ENCODE measurements at regions not wholly inside any gene's neighbourhood (a gene's known extent, or its start where the extent isn't known, plus 50 kb on each side); places are given as distances from the start of the nearest gene placed in this dataset.
"Not testable (repeated sequence)": the region's sequence is repeated elsewhere in the genome, so short reads cannot be mapped to it uniquely, and the experiment has no call there.

DNA sequence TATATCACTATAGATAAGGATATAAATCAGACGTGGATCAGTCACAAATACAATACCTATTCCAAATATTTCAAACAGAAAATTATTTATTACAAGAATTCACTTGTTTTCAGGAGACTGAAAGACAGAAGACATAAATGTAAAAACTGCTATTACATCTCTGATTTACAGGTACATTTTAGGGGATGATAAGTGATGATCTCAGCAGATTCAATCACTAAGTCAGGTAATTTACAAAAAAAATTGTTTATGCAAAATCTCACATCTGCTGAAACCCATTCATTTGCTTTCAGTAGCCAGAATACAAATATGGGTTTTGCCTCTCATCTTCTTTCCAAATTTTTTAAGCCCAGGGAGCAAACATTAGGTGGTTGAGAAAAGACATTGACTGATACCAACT lies 1648.4 kb upstream of the RAG2 start:
- no peak for DNase-seq

DNA sequence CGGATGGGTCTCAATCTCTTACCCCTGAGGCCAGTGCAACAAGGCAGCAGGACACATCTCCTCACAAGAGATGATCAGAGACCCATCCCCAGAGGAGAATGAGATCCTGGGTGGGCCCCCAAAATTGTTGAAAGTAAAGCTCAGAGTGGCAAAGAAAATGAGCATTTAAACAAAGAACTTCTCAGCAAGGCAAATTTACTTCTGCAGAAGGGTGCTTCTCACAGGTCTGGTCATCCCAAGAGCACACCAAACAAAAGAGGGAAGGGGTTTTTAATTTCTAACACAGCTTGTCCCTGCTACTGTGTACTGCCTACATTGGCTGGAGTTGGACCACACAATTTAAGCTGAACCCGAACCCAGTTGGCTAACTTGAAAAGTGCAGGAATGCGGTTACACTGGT lies 1628.6 kb upstream of the RAG2 start:
- no peak for DNase-seq

DNA sequence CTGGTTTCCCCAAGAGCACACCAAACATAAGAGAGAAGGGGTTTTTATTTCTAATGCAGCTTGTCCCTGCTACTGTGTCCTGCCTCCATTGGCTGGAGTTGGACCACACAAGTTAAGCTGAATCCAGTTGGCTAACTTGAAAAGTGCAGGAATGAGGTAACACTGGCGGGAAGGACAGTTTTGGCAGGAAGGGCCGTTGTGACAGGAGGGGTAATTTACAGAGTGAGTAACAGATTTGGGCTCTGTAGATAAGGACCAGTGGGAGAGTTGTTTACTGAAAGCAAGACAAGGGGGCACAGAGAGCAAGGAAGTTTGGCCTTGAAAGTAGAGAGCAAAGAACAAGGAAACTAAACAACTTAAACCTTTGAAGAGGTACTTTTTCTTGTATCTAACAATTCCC lies 1623.3 kb upstream of the RAG2 start:
- no peak for DNase-seq

DNA sequence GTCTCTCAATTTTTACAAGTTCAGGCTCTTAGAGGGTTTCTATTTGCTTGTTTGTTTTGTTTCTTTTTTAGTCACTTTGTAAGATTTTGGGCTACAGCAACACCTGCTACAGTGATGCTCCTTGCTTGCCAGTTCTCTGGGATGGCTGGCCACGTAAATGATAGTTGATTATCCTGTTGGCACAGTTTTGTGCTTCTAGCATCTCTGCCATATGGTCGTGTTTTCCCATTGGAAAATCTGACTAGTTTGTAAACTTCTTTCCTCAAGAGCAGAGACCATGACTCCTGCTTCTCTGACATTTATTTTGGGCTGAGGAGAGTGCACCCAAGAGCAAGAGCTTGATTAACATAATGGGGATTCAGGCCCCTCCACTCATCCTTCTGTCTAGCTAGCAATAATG lies 1621.6 kb upstream of the RAG2 start:
- no peak for DNase-seq

DNA sequence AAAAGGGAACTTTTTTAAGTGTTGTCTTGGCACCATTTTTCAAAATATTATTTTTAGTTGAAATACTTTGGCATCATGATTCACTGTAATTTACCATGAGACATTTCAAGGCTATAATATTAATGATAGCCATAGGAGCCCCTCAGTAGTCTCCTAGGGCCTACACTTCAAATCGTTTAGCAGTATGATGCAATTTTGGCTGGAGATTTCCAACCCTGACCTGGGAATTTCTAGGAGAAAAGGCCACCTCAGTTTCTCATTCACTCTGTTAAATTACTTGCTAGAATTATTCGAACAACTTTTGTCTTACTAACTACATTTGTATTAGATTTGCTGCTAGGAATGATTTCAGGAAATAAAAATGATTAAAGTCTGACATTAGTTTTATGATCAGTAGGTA lies 1610.9 kb upstream of the RAG2 start:
- no peak for DNase-seq

DNA sequence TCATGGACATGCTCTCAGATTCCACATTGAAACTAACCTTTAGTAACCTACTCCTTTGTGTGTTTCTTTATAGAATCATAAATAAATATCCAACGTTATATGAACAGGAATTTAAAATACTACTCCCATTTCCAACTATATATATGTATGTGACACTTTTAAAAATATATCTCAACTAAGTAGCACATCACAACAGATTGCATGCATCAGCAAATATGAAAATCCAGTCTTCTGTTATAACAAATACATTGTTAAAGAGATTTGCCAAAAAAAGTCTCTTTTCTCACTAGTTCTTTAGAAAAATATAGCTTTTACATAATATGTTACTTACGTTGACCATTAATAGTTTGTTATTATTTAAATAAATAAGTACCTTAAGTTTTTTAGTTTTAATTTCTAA lies 1608.6 kb upstream of the RAG2 start:
- no peak for DNase-seq

DNA sequence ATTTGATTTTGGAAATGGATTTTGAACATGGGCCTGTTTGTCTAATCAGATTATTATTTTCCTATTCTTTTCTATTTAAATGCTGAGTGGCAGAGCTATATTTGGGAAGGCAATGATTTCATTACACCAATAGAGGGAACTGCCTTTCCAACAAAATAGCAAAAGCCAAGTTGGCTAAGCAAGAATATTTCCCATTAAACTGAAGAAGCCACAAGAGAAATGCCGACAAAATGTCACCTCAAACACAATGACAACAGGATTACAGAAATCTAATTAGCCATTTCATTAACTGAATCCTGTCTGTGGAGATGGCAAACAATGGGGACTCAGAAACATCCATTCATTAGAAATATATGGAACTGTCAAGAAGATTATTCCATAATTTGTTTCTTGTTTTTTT lies 1593.1 kb upstream of the RAG2 start:
- no peak for DNase-seq

DNA sequence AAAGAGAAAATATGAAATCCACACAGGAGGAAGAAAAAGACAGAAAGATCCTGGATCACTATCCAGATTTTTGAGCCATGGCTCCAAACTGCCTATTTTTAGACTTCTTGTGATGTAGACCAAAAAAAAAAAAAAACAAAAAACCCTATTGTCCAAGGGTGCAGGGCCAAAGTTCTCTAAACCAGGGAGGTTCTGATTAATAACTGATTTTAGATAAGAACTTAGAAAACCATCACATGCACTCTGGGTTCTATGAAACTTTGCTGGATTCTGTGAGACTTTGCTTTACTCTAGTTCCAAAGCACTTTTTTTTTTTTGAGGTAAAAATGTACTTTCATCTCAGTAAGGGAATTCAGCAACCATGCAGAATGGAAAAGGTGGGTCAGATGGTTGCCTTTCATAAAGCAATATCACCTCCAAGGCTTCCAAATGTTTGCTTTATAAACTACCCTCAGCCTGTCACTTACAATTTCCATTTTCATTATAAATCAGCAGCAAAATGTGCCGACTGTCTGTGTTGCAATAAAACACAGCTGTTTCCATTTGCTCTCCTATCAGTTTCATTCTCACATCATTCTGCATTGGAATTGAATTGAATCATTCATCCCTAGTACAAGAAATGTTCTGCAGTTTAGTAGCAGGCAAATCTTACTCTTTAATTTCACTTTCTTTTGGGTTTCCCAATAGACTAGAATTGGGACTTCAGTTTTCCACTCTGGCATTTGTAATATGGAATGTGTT lies 1584.3 kb upstream of the RAG2 start:
- no peak for DNase-seq

DNA sequence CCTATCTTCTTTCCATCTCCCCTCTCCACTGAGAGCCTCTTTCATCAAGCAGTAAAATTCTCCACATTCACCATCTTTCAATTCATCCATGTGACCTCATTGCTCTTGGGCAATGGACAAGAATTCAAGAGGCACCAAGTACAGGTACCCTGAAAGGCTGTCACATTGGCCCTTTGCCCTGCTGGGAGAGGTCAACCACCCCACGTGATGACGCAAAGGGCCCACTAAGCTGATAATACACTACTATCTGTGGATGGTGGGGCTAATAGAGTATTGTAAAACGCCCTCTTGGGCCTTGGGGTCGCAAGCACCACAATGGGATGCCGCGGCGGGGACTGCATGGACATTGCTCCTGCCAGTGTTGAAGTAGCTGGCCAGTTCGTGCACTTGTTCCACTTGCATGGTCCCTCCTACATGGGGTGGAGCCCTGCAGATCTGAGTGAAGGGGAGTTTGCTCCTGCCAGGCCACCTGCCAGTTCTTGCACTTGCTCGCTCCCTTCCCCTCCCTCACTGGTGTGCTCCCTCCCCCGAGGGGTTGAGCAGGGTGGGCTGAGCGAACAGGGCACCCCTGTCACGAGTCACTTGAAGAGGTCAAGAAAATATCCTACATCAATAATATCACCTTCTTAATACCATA lies 1578.8 kb upstream of the RAG2 start:
- DNase-seq: no peak

DNA sequence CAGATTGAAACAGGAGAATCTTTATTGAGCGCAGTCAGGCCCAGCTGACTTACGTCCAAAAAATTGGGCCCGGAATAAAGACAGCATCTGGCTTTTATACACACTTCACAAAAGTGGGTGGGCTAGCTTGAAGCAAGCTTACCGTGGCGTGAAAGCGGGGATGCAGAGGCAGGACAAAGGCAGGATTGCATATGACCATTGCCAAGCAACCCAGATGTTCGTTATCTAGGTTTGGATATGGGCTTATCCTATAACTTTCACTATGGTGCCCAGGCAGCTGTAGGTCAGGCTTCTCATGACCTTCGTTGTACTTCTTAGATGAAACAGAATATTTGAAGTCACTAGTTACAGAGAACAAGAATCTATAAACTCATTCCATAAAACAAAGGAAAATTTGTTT lies 1575.6 kb upstream of the RAG2 start:
- no peak for DNase-seq

DNA sequence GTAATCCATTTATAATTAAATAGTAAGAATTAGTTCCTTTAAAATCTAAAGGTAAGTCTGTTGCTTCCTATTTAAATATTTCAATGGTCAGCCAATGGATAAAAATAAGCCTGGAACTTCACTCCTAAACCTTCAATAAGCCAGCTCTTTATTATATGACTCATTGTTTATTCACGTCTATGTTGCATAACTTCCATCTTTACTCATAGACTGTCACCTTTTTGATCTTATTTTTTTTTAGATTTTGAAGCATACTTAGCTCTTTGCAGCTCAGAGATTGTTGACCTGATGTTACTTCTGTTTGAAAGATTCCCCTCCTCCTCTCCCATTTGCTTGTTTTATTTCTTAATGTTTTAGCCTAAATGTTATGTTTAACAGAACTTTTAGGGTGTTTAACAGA lies 1571.2 kb upstream of the RAG2 start:
- no peak for DNase-seq

DNA sequence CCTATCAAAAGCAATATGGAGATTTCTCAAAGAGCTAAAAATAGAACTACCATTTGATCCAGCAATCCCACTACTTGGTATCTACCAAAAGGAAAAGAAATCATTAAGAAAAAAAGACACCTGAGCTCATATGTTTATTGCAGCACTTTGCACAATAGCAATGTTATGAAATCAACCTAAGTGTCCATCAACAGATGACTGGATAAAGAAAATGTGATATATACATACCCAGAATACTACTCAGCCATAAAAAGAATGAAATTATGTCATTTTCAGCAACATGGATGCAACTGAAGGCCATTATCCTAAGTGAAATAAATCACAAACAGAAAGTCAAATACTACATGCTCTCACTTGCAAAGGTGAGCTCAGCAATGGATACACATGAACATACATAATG lies 1565.5 kb upstream of the RAG2 start:
- no peak for DNase-seq

DNA sequence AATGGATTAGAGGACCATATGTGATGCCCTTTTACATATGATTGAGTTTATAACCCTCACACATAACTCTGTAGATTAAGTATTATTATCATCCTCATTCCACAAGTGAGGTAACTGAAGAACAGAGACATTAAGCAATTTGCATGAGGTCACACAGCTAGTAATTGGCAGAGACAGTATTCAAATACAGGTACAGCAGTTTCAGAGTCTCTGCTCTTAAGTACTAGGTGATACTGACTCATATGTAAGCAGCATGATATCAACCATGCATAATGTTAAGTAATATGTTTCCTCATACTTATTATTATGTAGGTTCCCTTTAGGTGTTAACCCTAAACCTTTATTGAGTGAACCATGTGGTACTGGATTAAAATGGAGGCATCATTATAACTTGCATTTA lies 1562.4 kb upstream of the RAG2 start:
- DNase-seq: no peak

DNA sequence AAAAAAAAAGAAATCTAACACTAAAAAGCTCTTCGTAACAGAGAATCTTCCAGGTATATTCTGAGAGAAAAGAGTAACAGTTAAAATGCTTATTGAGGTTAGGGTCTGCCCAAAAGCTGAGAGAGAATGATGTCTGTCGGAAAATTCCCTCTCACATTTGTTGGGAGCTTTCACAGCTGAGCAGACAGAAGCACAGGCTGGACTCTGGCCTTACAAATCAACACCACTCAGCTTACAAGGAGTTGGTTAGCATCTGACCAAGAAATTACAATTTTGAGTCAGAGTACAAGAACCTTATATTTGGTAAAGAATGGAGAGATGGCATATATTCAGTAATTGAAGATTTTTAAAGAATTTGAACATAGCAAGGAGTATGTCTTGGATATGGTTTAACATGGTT lies 1561.0 kb upstream of the RAG2 start:
- no peak for DNase-seq

DNA sequence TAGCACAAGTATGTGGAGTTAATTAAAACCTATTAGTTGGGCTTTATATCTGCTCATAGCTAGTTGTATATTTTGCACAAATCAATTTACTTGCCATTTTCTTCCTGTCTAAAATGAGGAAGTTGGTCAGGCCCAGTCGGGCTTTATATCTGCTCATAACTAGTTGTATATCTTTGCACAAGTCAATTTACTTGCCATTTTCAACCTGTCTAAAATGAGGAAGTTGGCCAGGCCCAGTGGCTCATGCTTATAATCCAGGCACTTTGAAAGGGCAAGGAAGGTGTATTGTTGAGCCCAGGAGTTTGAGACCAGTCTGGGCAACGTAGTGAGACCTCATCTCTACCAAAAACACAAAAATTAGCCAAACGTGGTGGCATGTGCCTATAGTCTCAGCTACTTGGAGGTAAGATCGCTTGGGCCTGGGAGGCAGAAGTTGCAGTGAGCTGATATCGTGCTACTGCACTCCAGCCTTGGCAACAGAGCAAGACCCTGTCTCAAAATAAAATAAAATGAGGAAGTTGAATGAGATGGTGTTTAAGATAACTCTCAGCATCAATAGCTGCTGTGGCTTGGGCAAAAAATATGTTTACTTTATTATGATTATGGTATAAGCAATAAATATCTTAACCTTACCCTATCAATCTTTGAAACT lies 1558.6 kb upstream of the RAG2 start:
- DNase-seq: no peak

DNA sequence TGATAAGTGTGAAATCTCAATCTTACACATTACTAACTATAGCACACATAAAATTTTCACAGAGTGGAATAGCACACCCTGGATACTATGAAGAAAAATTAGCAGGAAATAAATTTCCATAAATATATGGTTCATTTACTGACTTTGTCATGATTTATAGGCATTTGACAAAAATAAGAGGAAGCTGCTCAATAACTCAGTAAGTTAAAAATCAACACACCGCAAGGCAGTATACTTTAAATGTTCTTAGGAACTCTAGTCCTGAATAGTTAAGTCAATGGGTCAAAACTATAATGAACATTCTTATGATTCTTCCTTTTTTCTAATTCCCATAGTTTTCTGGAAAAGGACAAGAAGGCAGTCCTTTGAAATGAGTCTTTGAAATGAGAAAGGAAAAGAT lies 1557.8 kb upstream of the RAG2 start:
- DNase-seq: no peak

DNA sequence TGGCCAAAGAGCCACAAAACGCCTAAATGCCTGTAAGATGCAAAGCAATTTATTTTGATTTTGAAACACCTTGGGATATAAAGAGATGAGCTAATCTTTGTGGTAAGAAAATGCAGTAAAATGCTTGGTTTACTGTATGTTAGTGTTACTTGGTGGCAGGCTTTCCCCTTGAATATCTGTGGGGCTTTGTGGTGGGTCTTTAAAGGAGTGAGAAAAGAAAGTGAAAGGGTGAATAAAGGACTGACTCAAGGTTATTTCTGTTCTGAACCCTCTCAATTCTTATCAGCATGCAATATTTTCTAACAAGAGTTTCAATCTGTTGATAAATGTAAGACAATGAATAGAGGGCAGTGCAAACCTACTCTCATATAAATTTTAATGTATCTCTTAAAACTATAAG lies 1555.9 kb upstream of the RAG2 start:
- DNase-seq: no peak

DNA sequence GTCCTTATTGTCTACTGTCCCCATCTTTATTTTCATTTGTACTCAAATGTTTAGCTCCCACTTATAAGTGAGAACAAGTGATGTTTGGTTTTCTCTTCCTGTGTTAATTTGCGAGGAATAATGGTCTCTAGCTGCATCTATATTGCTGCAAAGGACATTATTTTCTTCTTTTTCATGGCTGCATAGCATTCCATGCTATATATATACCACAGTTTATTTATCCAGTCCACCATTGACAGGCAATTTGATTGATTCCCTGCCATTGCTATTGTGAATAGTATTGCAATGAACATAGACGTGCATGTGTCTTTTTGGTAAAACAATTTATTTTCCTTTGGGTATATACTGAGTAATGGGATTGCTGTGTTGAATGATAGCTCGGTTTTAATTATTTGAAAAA lies 1545.8 kb upstream of the RAG2 start:
- no peak for DNase-seq

DNA sequence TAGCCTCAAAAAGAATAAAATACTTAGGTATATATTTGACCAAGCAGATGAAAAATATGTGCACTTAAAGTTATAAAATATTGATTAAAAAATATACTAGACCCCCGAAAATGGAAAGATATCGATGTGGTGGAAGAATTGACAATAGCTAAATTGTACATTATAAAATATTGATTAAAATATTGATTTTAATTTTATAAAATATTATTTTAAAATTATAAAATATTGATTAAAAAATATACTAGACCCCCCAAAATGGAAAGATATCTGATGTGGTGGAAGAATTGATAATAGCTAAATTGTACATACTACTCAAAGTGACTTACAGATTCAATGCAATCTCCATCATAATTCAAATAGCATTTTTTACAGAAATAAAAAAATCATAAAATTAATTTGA lies 1540.9 kb upstream of the RAG2 start:
- no peak for DNase-seq

DNA sequence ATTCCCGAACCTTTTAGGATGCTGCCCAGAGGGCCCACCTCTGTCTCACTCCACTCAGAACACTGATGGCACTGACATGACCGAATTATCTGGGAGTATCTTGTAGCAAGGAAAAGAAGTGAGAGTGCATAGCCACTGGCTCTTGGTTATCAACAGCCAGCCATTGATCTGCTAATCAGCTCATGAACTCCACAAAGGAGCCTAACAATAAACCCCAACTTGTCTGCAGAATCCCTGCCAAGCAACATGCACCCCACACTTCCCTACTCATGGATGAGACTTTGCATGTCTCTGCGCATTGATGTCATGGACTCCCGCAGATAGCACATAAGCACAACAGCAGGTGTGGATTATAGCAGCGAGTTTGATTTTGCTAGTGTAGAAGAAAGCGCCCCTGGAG lies 1538.9 kb upstream of the RAG2 start:
- DNase-seq: no peak

DNA sequence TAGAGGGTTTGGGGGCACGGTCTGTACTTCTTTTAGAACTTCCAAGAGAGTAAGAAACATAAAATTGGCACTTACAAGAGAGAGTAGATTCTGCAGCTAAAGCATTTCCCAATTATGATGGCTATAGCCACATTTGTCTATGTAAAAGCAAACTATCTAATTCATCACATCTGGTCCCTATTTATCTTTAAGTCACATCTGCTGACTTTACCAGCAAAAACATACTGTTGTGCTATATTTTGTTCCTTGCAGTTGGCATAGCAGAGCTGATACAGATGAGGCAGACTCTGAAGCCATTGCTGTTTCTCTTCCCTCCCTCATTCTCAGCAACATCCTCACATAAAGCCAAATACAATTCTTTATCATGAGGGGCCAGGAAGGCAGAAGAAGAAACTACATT lies 1533.5 kb upstream of the RAG2 start:
- DNase-seq: no peak

DNA sequence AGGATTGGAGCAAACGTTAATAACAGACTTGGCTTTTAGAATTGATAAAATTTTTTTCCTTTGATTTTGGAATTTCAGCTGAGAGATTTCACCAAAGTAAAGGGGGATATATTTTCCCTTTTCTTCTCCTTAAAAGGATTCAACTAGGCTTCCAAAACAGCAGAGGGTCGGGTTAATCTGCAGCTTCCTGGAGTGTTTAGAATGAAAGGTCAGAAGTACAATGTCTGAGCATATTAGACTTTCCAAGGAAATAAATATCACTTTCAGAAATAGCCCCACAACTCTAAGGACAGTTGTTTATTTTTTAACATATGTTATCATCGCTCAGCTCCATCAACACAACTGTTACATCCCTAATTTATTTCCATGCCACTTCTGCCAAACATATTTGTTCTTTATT lies 1532.9 kb upstream of the RAG2 start:
- no peak for DNase-seq

DNA sequence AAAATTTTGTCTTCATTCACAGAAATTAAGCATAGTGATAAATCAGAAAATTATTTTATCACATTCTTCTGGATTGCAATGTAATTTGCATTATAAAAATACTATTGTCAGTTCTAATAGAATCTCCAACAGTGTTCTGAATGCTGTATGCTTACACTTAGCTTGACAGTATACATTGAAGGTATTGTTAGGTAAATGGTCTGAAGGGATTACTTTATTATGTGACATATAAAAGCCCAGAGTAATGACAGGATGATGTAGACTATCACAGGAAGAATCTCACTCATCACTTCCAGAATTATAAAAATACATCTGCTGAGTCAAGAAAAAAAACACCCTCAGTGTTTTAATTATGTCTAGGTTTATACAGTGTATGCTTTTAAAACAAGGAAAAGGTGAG lies 1532.5 kb upstream of the RAG2 start:
- no peak for DNase-seq

DNA sequence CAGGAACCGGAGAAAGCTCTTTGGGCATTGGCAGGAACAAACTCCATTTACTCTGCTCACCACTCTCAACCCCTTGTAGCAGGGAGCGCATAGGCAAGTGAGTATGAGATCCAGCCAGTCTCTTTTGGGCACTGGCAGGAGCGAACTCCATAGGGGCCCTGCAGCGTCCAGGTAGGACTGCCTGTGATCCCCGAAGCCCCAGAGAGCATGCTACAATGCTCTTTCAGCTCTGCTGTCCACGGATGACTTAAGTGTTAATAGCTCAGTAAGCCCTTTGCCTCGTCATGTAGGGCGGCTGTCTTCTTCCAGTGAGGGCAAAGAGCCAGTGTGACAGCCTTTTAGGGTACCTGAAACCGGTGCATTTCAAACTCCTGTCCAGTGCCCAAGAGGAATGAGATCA lies 1525.6 kb upstream of the RAG2 start:
- no peak for DNase-seq

DNA sequence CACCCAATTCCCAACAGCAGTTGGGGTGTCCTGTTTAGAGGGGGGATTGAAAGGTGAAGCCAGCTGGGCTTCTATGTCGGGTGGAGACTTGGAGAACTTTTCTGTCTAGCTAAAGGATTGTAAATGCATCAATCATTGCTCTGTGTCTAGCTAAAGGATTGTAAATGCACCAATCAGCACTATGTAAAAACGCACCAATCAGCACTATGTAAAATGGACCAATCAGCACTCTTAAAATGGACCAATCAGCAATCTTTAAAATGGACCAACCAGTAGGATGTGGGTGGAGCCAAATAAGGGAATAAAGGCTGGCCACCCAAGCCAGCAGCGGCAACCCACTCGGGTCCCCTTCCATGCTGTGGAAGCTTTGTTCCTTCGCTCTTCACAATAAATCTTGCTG lies 1518.6 kb upstream of the RAG2 start:
- not testable (repeated sequence) for DNase-seq

Measured in NCI-H1048 (cell line).